Glomerular visceral epithelial cell (primary cell): ENCODE measurements at regions not wholly inside any gene's neighbourhood (a gene's known extent, or its start where the extent isn't known, plus 50 kb on each side); places are given as distances from the start of the nearest gene placed in this dataset.
"Not testable (repeated sequence)": the region's sequence is repeated elsewhere in the genome, so short reads cannot be mapped to it uniquely, and the experiment has no call there.

Source experiments
- DNase-seq: peaks from one replicate; pipeline ENCODE4 v3.0.0-alpha.2; 2016; ENCODE audit errors: extremely low spot score

- DNase-seq = not testable (repeated sequence)
Observed at GRCh38 chr3:125697126-125697525, 101.8 kb upstream of the OSBPL11 start.

DNA sequence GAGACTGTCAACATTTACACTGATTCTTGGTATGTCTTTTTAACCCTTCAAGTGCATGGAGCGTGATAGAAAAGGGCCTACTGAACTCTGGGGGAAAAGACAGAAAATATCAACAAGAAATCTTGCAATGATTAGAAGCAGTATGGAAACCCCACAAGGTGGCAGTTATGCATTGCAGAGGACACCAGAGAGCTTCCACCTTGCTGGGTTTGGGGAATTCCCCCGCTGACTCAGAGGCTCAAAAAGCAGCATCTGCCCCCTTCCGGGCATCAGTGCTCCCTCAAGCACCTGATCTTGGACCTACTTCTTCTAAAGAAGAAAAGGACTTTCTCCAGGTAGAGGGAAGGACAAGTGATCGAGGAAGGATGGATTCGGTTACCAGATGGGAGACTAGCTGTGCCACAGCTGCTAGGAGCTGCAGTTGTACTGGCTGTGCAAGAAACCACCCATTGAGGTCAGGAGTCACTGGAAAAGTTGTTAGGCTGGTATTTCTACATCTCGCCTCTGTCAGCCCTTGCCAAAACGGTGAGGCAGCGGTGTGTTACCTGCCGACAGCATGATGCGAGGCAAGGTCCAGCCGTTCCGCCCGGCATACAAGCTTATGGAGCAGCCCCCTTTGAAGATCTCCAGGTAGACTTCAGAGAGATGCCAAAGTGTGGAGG lies 102.8 kb upstream of the OSBPL11 start:
- DNase-seq = peak; percentile 42

GRCh38 chr3:125715651-125716050 lies 120.4 kb upstream of the OSBPL11 start:
- DNase-seq = no peak

GRCh38 chr3:125732151-125732550 lies 136.9 kb upstream of the OSBPL11 start:
- peak; percentile 27 for DNase-seq

DNA sequence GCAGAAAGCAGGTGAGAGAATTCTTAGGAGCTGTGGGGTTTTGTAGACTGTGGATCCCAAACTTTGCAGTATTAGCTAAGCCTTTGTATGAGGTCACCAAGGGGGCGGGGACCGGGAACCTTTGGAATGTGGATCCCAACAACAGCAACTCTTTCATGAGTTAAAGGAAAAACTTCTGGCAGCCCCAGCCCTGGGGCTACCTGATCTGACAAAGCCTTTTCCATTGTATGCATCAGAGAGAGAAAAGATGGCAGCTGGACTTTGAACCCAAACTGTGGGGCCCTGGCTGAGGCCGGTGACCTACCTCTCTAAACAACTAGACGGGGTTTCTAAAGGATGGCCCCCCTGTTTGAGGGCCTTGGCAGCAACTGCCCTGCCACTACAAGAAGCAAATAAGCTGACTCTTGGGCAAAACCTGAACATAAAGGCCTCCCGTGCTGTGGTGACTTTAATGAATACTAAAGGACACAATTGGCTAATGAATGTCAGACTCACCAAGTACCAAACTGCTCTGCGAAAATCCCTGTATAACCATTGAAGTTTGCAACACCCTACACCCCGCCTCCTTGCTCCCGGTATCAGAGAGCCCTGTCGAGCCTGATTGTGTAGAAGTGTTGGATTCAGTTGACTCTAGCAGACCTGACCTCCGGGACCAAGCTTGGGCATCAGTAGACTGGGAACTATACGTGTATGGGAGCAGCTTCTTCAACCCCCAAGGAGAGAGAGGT lies 146.9 kb upstream of the OSBPL11 start:
- DNase-seq = not testable (repeated sequence)

DNA sequence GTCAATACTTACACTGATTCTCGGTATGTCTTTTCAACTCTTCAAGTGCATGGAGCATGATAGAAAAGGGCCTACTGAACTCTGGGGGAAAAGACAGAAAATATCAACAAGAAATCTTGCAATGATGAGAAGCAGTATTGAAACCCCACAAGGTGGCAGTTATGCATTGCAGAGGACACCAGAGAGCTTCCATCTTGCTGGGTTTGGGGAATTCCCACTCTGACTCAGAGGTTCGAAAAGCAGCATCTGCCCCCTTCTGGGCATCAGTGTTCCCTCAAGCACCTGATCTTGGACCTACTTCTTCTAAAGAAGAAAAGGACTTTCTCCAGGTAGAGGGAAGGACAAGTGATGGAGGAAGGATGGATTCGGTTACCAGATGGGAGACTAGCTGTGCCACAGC lies 147.5 kb upstream of the OSBPL11 start:
- DNase-seq = peak; percentile 66

DNA sequence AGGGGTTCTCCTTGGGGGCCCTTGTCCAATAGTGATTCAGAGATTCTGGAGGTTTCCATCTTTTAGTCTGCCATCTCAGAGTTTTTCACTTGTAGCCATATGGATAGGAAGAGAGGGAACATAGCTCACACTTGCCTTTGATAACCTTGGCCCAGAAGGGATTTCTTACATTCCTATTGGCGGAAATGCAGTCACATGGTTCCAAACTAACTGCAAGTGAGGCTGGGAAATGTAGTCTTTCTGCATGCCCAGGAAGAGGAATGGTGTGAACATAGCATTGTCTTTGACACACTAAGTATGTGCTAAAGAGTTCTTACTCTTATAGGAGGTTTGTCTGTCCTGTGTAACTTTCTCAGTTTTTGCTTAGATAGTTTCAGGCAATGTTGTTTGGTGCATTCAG lies 161.8 kb upstream of the OSBPL11 start:
- DNase-seq = not testable (repeated sequence)

DNA sequence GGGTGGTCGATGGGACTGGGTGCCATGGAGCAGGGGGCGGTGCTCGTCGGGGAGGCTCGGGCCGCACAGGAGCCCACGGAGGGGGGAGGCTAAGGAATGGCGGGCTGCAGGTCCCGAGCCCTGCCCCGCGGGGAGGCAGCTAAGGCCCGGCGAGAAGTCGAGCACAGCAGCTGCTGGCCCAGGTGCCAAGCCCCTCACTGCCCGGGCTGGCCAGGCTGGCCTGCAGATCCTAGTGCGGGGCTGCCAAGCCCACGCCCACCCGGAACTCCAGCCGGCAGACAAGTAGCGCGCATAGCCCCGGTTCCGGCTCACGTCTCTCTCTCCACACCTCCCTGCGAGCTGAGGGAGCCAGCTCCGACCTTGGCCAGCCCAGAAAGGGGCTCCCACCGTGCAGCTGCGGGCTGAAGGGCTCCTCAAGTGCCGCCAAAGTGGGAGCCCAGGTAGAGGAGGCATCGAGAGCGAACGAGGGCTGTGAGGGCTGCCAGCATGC lies 163.4 kb upstream of the OSBPL11 start:
- not testable (repeated sequence) for DNase-seq

DNA sequence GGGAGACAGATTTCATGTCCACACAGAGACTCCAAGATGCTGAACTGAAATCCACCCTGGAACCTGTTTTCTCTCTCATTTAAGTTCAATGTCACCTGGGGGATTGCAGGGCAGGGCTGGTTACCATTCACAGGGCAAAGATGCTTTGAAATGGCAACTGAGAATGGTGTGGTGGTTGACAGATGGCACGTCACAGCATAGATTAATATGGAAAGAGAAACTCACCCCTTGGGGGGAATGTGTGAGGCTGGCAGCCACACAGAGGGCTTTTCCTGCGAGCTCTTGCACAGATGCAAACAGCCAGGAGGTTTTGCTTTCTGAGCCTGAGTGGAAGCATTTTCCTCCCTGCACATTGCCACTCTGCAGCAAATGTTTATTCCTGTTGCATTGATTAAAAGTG lies 167.3 kb upstream of the OSBPL11 start:
- not testable (repeated sequence) for DNase-seq

GRCh38 chr3:125766285-125766826 lies 171.1 kb upstream of the OSBPL11 start:
- DNase-seq = peak; percentile 66

GRCh38 chr3:125766931-125767330 lies 171.6 kb upstream of the OSBPL11 start:
- DNase-seq = not testable (repeated sequence)

DNA sequence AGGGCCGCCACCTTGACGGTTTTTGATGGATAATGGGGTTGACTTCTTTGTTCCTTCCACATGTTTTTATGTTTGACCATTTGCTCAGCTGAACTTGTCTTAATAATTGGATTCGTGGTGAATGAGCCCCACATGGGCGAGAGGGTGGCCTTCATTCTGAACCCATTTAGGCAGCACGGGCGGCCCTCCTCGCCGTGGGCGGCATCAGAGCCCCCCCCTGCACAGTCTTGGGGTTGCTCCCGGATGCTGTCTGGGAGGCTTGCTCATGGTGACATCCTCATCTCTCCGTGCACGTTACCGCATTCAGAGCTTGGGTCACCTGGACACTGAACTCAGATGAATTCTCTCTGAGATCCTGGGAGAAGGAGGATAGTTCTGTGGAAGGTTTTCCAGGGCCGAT lies 172.3 kb upstream of the OSBPL11 start:
- DNase-seq = no peak

DNA sequence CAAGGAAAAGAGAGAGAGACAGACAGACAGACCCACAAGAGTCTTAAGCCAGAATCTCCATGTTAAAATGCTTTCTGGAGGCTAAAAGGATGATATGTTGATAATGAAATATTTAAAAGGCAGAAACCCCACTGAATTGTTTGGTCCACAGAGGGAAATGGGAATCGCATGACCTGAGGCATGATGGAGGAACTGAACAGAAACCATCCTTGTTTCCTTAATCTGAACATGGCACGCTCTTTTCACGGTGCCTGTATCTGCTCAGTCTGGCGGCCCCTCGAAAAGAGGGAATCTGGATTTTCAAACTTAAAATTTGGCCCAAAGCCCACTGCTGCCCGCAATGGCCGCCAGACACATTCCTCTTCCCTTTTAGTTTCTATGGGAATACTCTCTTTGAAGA lies 173.5 kb upstream of the OSBPL11 start:
- not testable (repeated sequence) for DNase-seq

DNA sequence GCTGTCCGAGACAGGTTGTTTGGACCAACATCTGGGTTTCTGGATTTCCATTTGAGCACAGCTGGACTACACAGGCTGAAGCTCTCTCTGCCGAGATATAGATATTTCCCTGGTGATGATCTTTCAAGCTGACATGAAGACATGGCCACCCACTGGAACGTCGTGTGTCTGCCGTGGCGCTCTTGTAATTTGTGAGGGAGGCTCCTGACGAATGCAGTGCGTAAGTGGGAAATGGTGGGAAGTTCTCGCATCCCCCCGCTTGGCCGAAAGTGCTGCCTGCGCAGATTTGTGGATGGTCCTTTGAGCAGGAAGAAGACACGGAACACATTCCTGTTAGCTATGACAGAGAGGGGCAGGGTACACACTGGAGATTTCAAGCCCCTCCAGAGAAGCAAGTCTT lies 176.2 kb upstream of the OSBPL11 start:
- DNase-seq = not testable (repeated sequence)

DNA sequence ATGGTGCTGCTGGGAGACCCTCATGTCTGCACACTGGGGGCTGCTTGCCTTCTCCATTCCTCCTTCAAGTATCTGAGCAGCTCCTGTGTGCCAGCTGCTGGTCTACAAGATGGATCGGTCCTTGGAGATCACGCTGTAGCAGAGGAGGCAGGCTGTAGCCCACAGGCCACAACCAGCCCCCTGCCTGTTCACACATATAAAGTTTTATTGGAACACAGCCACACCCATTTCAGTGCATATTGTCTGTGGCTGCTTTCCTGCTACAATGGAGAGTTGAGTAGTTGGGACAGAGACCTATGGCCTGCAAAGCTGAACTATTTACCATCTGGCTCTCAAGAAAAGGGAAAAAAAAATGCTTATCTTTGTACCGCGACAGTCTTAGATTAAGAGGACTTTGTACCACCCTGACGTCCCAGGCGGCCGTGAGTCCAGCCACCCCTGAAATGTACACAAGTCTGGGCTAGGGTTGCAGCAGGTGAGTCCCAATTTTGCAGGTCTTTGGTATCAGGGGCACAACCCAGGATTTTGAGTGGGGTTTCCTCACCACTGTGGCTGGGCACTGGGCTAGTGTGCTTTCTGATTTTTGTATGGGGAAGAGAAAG lies 179.2 kb upstream of the OSBPL11 start:
- DNase-seq = not testable (repeated sequence)

- DNase-seq = not testable (repeated sequence)
Observed at GRCh38 chr3:125775106-125775505, 179.8 kb upstream of the OSBPL11 start.

GRCh38 chr3:125775606-125776294 lies 180.5 kb upstream of the OSBPL11 start:
- DNase-seq = not testable (repeated sequence)

DNA sequence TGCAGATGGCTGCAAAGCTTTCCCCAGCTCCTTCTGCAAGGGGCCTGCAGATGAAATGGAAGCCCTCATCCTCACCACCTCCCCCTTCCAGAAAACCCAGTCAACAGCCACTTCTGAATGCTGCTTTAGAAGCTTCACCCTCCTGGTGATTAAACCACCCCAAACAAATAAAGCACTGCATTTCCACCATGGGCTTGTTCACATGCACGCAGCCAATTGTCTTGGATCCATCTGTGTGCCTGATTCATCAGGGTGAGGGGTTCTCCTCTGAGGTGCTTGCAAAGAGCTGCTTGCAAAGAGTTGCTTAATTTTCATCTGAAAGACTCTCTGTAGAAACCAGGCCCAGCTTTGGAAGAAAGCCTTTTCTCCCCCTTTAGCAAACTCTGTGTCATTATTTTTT lies 184.0 kb upstream of the OSBPL11 start:
- DNase-seq = not testable (repeated sequence)

DNA sequence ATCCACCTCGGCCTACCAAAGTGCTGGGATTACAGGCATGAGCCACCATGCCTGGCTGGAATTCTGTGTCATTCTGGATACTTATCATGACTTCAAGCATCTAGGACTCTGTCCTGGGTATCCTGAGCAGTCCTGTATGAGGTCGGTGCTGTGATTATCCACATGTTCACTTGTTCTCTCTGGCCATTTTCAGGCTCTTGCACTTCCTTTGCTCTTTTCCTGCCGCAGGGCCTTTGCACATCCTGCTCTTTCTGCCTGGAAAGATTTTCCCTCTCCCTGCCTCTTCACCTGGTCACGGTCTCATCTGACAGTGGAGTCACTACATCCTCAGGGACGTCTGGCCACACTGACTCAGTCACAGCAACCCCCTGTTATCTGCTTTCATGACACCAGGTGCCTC lies 184.6 kb upstream of the OSBPL11 start:
- not testable (repeated sequence) for DNase-seq

- not testable (repeated sequence) for DNase-seq
Observed at GRCh38 chr3:125781678-125782077, 186.4 kb upstream of the OSBPL11 start.

- not testable (repeated sequence) for DNase-seq
Observed at GRCh38 chr3:125790312-125790711, 178.7 kb upstream of the ROPN1B start.

DNA sequence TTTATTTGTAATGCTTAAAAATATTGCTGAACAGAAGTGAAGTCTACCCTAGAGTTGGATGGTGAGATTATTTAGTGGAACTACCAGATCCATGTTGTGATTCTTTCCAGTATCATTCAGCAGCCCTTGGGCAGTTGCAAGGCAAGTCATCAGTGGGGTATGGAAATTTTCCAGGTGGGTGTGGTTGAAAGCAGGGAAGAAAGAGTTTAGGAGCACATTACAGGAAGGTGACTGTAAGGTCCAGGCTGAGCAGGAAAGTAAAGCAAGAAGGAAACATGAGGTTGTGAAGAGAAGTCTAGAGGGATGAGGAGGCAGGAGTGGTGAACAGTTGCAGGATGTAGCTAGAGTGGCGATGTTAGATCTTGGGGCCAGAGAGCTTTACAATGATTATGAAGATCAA lies 178.0 kb upstream of the ROPN1B start:
- DNase-seq = not testable (repeated sequence)
